Calu3 (cell line): ENCODE measurements at regions not wholly inside any gene's neighbourhood (a gene's known extent, or its start where the extent isn't known, plus 50 kb on each side); places are given as distances from the start of the nearest gene placed in this dataset.

Source experiments
- BruUV-seq: library from RNA; stranded (reverse); fragments of 400-500 nt; replicated peaks from 2 replicates; lab custom pipeline; 2021; lab: Mats Ljungman, UMichigan
- CTCF ChIA-PET: fragments of 300-600 bp; sonication (Branson Sonifier 250); formaldehyde crosslinking; loops from one replicate; lab custom pipeline; 2022; ENCODE audit warnings: antibody characterized with exemption; lab: Charles Lee
- DNase-seq: peaks from one replicate; pipeline ENCODE4 v3.0.0; 2022
- H3K27ac Mint-ChIP-seq: one replicate; pipeline ENCODE4 v1.8.0; 2022; ENCODE audit warnings: mixed read lengths; ENCODE audit not compliant: unreplicated experiment
- H3K27me3 Mint-ChIP-seq: one replicate; pipeline ENCODE4 v1.8.0; 2022; ENCODE audit warnings: mixed read lengths; ENCODE audit not compliant: unreplicated experiment
- H3K36me3 Mint-ChIP-seq: one replicate; pipeline ENCODE4 v1.8.0; 2022; ENCODE audit warnings: mild to moderate bottlenecking, moderate library complexity, mixed read lengths; ENCODE audit not compliant: insufficient read depth, unreplicated experiment
- H3K4me1 Mint-ChIP-seq: one replicate; pipeline ENCODE4 v1.8.0; 2022; ENCODE audit warnings: mild to moderate bottlenecking, low read depth, mixed read lengths; ENCODE audit not compliant: unreplicated experiment
- H3K4me3 Mint-ChIP-seq: one replicate; pipeline ENCODE4 v1.8.0; 2022; ENCODE audit warnings: mild to moderate bottlenecking, low read depth, moderate library complexity, mixed read lengths; ENCODE audit not compliant: unreplicated experiment
- H3K9me3 Mint-ChIP-seq: one replicate; pipeline ENCODE4 v1.8.0; 2022; ENCODE audit warnings: low read depth, mixed read lengths; ENCODE audit not compliant: unreplicated experiment
- intact Hi-C: fragments of 100-400 bp; cut with micrococcal nuclease; formaldehyde crosslinking; loops from one replicate; pipeline ENCODE4 v1.10.0; 2022; ENCODE audit not compliant: unreplicated experiment
- TF ChIP-seq, protein P1 (sequence below): fragments of 200-600 bp; IDR thresholded peaks from one replicate; pipeline ENCODE4 v1.8.0; 2022; ENCODE audit warnings: antibody characterized with exemption; ENCODE audit not compliant: unreplicated experiment

- no peaks in the 10 kb centered on the region for H3K27me3 Mint-ChIP-seq
- TF ChIP-seq, protein P1, sequence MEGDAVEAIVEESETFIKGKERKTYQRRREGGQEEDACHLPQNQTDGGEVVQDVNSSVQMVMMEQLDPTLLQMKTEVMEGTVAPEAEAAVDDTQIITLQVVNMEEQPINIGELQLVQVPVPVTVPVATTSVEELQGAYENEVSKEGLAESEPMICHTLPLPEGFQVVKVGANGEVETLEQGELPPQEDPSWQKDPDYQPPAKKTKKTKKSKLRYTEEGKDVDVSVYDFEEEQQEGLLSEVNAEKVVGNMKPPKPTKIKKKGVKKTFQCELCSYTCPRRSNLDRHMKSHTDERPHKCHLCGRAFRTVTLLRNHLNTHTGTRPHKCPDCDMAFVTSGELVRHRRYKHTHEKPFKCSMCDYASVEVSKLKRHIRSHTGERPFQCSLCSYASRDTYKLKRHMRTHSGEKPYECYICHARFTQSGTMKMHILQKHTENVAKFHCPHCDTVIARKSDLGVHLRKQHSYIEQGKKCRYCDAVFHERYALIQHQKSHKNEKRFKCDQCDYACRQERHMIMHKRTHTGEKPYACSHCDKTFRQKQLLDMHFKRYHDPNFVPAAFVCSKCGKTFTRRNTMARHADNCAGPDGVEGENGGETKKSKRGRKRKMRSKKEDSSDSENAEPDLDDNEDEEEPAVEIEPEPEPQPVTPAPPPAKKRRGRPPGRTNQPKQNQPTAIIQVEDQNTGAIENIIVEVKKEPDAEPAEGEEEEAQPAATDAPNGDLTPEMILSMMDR: no peak
- H3K9me3 Mint-ChIP-seq: no peaks in the 10 kb centered on the region
- H3K36me3 Mint-ChIP-seq: no peaks in the 10 kb centered on the region
- intact Hi-C loops: no loop called here
- no peak overlapping the region for H3K4me3 Mint-ChIP-seq
- H3K4me1 Mint-ChIP-seq: no peaks in the 10 kb centered on the region
- CTCF ChIA-PET: interaction anchor here (0.7 kb wide), 1 partner anchor 660 kb away, joined by 3 read pairs; no protein-coding TSS in a partner anchor
- H3K27ac Mint-ChIP-seq: no peak overlapping the region
- BruUV-seq: no TSS peak
- no peak for DNase-seq
Measured at GRCh38 chr5:40394698-40395097, 285.0 kb upstream of the PTGER4 start.

- intact Hi-C loops: no loop called here
- no peaks in the 10 kb centered on the region for H3K36me3 Mint-ChIP-seq
- no peaks in the 10 kb centered on the region for H3K4me1 Mint-ChIP-seq
- no TSS peak for BruUV-seq
- no peak overlapping the region for H3K27ac Mint-ChIP-seq
- CTCF ChIA-PET: no interaction called here
- no peak for DNase-seq
- no peaks in the 10 kb centered on the region for H3K9me3 Mint-ChIP-seq
- H3K27me3 Mint-ChIP-seq: no peaks in the 10 kb centered on the region
- no peak overlapping the region for H3K4me3 Mint-ChIP-seq
- TF ChIP-seq, protein P1: no peak
Measured at GRCh38 chr5:40391642-40392041, 288.1 kb upstream of the PTGER4 start.

DNA sequence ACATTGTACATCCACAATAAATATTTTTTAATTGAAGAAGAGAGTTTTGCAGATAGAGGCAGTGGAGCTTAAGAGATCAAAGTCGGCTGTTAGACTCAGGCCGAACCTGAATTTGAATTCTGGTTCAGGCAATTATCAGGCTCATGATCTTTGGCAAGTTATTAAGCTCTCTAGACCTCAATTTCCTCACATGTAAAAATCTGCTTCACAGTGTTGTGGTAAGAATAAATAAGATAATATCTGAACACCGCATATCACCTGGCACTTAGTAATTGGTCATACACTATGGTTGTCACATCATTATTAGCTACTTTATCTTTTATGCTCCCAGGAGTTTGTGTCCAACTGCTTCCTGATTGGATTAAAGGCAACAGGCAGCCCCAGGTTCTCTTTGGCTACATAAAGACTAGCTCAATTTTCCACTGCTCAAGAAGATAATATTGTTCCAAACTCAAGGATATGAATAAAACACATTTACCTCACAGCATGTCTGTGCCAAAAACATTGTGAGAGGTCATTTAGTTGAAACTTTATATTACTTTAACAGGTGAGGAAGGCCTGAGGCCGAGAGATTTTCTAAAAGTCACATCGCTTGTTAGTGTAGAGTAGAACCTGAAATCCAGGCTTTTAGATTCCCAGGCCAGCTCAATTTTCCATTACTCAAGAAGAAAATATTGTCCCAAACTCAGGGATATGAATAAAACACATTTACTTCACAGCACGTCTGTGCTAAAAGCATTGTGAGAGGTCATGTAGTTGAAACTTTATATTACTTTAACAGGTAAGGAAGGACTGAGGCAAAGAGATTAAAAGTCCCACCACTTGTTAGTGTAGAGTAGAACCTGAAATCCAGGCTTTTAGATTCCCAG, 289.2 kb upstream of the PTGER4 start:
- no peak for DNase-seq
- Mint-ChIP-seq H3K4me3 (no peak overlapping the region), H3K27me3 (no peaks in the 10 kb centered on the region), H3K4me1 (no peaks in the 10 kb centered on the region), H3K36me3 (no peaks in the 10 kb centered on the region), H3K27ac (no peak overlapping the region), H3K9me3 (no peaks in the 10 kb centered on the region)
- BruUV-seq: no TSS peak
- intact Hi-C loops: no loop called here
- CTCF ChIA-PET: interaction anchor here (1.0 kb wide), 1 partner anchor 19 kb away, joined by 3 read pairs; no protein-coding TSS in a partner anchor
- TF ChIP-seq, protein P1: no peak

GRCh38 chr5:40389591-40389990, 290.1 kb upstream of the PTGER4 start:
- no peak for DNase-seq
- CTCF ChIA-PET: interaction anchor here (1.0 kb wide), 1 partner anchor 165 kb away, joined by 3 read pairs; no protein-coding TSS in a partner anchor
- Mint-ChIP-seq H3K27me3 (no peaks in the 10 kb centered on the region), H3K4me3 (no peak overlapping the region), H3K4me1 (peaks cover under 1% of the 10 kb centered on the region), H3K27ac (no peak overlapping the region), H3K9me3 (no peaks in the 10 kb centered on the region), H3K36me3 (no peaks in the 10 kb centered on the region)
- intact Hi-C loops: loop anchor here (5.0 to 10.0 kb wide), 2 partner anchors 298 to 345 kb away; no protein-coding TSS in a partner anchor
- no TSS peak for BruUV-seq
- TF ChIP-seq, protein P1: no peak
